ENCODE measurements at regions not wholly inside any gene's neighbourhood (a gene's known extent, or its start where the extent isn't known, plus 50 kb on each side); places are given as distances from the start of the nearest gene placed in this dataset.

DNA sequence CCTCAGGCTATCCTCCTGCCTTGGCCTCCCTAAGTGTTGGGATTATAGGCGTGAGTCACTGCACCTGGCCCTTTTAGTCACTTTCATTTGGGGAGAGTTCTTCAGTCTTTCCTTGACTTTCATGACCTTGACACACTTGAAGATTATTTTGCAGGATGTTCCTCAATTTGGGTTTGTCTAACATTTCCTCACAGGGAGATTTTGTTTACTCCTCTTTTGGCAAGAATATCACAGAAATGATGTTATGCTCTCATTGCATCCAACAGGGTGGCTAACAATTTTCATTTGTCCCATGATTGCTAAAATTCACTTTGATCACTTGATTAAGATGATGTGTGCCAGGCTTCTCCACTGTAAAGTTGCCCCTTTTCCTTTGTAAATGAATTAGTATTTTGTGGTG lies 164.0 kb downstream of the ADSS2 start:
- CTCF ChIA-PET: interaction anchor here (1.2 kb wide), 1 partner anchor 12 kb away, joined by 5 read pairs; no protein-coding TSS in a partner anchor
- no peaks in the 10 kb centered on the region for H3K79me2 ChIP-seq (ENCODE audit: control insufficient read depth, insufficient read depth, low read length)
- FAIRE-seq: no peak
- in situ Hi-C loops (cut with MboI): no loop called here
- no peaks in the 10 kb centered on the region for H3K36me3 ChIP-seq (ENCODE audit: control insufficient read depth in 2 of 2, insufficient read depth in 2 of 2, low read length in 1 of 2)
- H3K4me3 ChIP-seq: no peak overlapping the region
- H3K27ac ChIP-seq (ENCODE audit: control insufficient read depth, insufficient read depth): no peak overlapping the region
- no peak overlapping the region for H2AFZ ChIP-seq (ENCODE audit: control insufficient read depth, low read depth, low read length)
- H4K20me1 ChIP-seq (ENCODE audit: control insufficient read depth, insufficient read depth): no peaks in the 10 kb centered on the region
- H3K4me2 ChIP-seq (ENCODE audit: control insufficient read depth, insufficient read depth): no peak overlapping the region
- no peaks in the 10 kb centered on the region; the same call in 1 of the 3 replicates for H3K9me3 ChIP-seq (replicated peaks; ENCODE audit: control insufficient read depth, insufficient read depth, low read length)
- intact Hi-C loops (cut with micrococcal nuclease; ENCODE audit: unreplicated experiment): no loop called here
- 61% methylated on average over 1 of the region's 1 CpG for WGBS (ENCODE audit: insufficient coverage, insufficient replicate concordance, low lambda C conversion rate, missing lambda C conversion rate)
- H3K9ac ChIP-seq (ENCODE audit: control insufficient read depth, insufficient read depth, low read length): no peak overlapping the region
- H3K27me3 ChIP-seq (replicated peaks in 1 of 2; ENCODE audit: control insufficient read depth in 2 of 2, insufficient read depth in 2 of 2, low read length in 1 of 2): no peaks in the 10 kb centered on the region; a peak in 1 of 4 replicates
- RAD21 ChIA-PET (ENCODE audit: unreplicated experiment): no interaction called here
- POLR2A ChIA-PET: no interaction called here
- SMC1A ChIA-PET (ENCODE audit: uncharacterized antibody, unreplicated experiment): no interaction called here
- no peak for DNase-seq (ENCODE audit: low read depth, low spot score)
- no peaks in the 10 kb centered on the region for H3K4me1 ChIP-seq (ENCODE audit: control insufficient read depth, insufficient read depth, low read length)
- no peak for ATAC-seq
- no TSS peak for BruUV-seq (replicated peaks)
- TF ChIP-seq, protein P1, sequence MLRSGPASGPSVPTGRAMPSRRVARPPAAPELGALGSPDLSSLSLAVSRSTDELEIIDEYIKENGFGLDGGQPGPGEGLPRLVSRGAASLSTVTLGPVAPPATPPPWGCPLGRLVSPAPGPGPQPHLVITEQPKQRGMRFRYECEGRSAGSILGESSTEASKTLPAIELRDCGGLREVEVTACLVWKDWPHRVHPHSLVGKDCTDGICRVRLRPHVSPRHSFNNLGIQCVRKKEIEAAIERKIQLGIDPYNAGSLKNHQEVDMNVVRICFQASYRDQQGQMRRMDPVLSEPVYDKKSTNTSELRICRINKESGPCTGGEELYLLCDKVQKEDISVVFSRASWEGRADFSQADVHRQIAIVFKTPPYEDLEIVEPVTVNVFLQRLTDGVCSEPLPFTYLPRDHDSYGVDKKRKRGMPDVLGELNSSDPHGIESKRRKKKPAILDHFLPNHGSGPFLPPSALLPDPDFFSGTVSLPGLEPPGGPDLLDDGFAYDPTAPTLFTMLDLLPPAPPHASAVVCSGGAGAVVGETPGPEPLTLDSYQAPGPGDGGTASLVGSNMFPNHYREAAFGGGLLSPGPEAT (IDR thresholded peaks at IDR 0.05; ENCODE audit: low read depth): no peak
- TF ChIP-seq, protein P2, sequence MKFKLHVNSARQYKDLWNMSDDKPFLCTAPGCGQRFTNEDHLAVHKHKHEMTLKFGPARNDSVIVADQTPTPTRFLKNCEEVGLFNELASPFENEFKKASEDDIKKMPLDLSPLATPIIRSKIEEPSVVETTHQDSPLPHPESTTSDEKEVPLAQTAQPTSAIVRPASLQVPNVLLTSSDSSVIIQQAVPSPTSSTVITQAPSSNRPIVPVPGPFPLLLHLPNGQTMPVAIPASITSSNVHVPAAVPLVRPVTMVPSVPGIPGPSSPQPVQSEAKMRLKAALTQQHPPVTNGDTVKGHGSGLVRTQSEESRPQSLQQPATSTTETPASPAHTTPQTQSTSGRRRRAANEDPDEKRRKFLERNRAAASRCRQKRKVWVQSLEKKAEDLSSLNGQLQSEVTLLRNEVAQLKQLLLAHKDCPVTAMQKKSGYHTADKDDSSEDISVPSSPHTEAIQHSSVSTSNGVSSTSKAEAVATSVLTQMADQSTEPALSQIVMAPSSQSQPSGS (IDR thresholded peaks at IDR 0.05; ENCODE audit: low read length): no peak
- TF ChIP-seq NFYA (IDR thresholded peaks at IDR 0.05; ENCODE audit: borderline replicate concordance, low read depth, low read length) (no peak), SPI1 (IDR thresholded peaks at IDR 0.05; ENCODE audit: borderline replicate concordance, insufficient read depth, low read depth, low read length) (no peak), BRCA1 (IDR thresholded peaks at IDR 0.05; ENCODE audit: low read depth, low read length) (no peak), ESRRA (IDR thresholded peaks at IDR 0.05; ENCODE audit: low read length) (no peak), CBX5 (IDR thresholded peaks at IDR 0.05; ENCODE audit: low read depth) (no peak)
- TF ChIP-seq, protein P3, sequence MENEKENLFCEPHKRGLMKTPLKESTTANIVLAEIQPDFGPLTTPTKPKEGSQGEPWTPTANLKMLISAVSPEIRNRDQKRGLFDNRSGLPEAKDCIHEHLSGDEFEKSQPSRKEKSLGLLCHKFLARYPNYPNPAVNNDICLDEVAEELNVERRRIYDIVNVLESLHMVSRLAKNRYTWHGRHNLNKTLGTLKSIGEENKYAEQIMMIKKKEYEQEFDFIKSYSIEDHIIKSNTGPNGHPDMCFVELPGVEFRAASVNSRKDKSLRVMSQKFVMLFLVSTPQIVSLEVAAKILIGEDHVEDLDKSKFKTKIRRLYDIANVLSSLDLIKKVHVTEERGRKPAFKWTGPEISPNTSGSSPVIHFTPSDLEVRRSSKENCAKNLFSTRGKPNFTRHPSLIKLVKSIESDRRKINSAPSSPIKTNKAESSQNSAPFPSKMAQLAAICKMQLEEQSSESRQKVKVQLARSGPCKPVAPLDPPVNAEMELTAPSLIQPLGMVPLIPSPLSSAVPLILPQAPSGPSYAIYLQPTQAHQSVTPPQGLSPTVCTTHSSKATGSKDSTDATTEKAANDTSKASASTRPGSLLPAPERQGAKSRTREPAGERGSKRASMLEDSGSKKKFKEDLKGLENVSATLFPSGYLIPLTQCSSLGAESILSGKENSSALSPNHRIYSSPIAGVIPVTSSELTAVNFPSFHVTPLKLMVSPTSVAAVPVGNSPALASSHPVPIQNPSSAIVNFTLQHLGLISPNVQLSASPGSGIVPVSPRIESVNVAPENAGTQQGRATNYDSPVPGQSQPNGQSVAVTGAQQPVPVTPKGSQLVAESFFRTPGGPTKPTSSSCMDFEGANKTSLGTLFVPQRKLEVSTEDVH (IDR thresholded peaks at IDR 0.05; ENCODE audit: low read depth, partially characterized antibody): no peak
- TF ChIP-seq, protein P4, sequence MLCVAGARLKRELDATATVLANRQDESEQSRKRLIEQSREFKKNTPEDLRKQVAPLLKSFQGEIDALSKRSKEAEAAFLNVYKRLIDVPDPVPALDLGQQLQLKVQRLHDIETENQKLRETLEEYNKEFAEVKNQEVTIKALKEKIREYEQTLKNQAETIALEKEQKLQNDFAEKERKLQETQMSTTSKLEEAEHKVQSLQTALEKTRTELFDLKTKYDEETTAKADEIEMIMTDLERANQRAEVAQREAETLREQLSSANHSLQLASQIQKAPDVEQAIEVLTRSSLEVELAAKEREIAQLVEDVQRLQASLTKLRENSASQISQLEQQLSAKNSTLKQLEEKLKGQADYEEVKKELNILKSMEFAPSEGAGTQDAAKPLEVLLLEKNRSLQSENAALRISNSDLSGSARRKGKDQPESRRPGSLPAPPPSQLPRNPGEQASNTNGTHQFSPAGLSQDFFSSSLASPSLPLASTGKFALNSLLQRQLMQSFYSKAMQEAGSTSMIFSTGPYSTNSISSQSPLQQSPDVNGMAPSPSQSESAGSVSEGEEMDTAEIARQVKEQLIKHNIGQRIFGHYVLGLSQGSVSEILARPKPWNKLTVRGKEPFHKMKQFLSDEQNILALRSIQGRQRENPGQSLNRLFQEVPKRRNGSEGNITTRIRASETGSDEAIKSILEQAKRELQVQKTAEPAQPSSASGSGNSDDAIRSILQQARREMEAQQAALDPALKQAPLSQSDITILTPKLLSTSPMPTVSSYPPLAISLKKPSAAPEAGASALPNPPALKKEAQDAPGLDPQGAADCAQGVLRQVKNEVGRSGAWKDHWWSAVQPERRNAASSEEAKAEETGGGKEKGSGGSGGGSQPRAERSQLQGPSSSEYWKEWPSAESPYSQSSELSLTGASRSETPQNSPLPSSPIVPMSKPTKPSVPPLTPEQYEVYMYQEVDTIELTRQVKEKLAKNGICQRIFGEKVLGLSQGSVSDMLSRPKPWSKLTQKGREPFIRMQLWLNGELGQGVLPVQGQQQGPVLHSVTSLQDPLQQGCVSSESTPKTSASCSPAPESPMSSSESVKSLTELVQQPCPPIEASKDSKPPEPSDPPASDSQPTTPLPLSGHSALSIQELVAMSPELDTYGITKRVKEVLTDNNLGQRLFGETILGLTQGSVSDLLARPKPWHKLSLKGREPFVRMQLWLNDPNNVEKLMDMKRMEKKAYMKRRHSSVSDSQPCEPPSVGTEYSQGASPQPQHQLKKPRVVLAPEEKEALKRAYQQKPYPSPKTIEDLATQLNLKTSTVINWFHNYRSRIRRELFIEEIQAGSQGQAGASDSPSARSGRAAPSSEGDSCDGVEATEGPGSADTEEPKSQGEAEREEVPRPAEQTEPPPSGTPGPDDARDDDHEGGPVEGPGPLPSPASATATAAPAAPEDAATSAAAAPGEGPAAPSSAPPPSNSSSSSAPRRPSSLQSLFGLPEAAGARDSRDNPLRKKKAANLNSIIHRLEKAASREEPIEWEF (IDR thresholded peaks at IDR 0.05; ENCODE audit: insufficient replicate concordance, low read depth, low read length): no peak
